HG02610 (cell line): ENCODE measurements at regions not wholly inside any gene's neighbourhood (a gene's known extent, or its start where the extent isn't known, plus 50 kb on each side); places are given as distances from the start of the nearest gene placed in this dataset.
A peak's percentile ranks its signal among the peaks of the same experiment; 100 is the strongest.

ENCODE experiments used
- ATAC-seq: cut with Tn5 transposase; IDR thresholded peaks from one replicate; pipeline ENCODE4 v1.9.1; 2021; ENCODE audit warnings: mild to moderate bottlenecking, moderate library complexity; ENCODE audit not compliant: unreplicated experiment

DNA sequence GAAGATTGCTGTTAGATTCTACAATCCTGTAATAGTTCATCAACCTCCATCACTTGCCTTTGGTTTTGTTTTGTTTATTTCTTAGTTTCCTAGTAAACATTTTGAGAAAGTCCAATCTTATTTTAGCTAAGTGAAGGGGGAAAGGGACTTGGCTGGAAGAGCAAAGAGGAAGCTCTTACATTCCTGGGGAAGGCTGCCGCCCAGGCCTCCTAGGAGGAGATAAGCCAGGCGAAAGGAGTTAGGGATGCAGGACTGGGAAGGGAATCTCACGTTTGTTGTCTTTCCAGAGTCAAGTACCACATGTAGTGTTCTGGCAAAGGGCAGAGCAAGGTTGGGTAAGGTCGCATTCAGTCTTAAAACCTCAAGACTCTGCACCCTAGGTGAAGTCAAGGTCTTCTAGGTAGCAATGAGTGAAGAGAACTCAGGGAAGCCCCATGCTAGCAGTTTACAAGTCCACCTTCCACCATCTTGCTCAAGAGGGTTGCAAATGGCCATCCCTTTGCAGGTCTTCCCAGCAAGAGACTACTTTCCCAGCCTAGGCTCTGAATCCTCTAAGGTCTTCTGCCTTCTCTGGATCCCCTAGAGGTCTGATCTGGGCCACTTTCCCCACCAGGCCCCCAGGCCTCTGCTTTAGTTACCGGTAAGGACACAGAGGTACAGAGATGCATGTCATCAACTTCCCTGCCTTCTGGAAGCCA, 320.7 kb downstream of the CYP26B1 start:
- ATAC-seq = no peak

DNA sequence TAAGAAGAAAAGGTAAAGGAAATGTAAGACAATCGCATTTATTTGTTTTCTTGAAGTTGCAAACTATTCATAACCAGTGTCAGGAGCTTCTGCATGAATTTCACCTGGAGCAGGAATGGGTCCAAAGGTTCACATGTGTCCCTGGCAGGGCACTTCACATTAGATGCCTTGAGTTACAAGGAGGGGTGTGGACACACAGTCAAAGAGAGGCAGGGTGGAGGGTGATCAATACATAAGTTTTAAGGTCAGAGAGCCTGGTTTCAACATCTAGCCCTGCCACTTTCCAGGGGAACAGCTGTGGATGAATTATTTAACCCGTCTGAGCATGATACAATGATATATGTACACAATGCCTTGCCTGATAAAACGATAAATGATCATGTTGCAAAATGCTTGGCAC, 321.4 kb downstream of the CYP26B1 start:
- no peak for ATAC-seq

DNA sequence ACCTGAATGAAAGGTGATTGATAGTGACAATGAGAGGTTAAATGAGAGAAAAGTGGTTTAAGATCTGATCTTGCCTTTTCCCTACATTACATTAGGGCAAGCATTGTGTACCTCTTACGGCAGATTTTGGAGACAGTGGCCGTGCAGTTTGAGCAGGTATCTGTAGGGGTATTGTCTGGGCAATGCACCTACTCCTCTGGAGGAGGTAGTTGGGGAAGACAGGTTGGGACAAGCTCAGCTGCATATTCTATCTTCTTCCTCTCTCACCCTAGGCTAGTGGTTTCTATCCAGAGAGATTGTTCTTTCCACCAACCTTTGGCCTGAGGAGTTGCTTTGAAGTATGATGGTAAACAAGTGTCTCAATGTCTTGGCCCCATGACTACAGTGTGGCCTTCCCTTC, 323.2 kb downstream of the CYP26B1 start:
- ATAC-seq = no peak

DNA sequence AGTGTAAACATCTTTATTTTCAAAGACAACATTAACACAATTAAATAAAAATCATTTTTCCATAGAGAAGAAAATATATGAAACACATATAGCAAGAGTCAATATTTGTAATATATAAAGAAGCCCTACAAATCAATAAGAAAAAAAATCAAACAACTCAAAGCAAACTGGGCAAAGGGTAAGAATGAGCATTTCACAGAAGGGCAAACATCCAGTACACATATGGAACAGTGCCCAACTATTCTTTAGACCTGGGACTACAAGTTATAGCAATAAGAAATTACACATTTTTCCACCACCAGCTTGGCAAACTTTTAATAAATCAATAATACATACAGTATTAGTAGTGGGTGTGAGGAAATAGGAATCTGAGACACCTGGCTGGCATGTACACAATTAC, 324.1 kb downstream of the CYP26B1 start:
- no peak for ATAC-seq

- ATAC-seq = no peak
Observed at GRCh38 chr2:71822463-71822862, 325.2 kb downstream of the CYP26B1 start.

- ATAC-seq = no peak
Observed at GRCh38 chr2:71821856-71822255, 325.8 kb downstream of the CYP26B1 start.

GRCh38 chr2:71816815-71817214, 330.8 kb downstream of the CYP26B1 start:
- ATAC-seq = no peak

DNA sequence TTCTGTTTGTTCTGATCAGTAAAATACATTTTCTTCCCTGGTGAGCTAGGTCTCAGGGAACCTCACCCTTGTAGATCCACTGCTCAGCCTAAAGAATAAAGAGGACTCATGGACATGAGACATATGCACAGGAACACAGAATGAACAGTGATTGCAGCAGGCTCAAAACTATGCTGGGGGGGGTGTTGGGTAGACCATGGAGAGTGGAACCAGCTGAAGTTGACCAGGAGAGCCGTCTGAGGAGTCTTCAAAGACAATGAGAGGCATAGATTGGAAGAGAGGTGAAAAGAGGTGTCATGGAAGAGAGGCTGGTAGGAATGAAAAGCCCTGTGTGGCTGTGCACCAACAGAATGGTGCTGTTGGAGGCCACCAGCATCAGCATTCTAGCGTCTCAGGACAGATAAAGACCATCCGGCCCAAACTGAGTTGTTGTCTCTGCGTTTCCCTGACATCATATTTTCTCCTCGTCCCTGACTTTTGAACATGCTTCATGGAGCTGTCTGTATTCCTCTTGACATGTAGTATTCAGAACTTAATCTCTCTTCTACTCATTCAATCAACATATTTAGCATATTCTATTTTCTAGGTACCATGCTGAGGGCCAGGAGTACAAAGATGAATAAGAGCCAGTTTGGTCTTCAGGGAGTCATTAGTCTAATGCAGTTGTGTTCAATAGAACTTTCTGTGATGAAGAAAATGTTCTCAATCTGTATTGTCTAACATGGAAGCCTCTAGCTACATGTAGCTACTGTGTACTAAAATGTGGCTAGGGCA, 331.8 kb downstream of the CYP26B1 start:
- ATAC-seq = no peak

GRCh38 chr2:71814885-71815284, 332.8 kb downstream of the CYP26B1 start:
- ATAC-seq = no peak

GRCh38 chr2:71813807-71814470, 333.7 kb downstream of the CYP26B1 start:
- no peak for ATAC-seq

GRCh38 chr2:71813315-71813714, 334.3 kb downstream of the CYP26B1 start:
- ATAC-seq = no peak

DNA sequence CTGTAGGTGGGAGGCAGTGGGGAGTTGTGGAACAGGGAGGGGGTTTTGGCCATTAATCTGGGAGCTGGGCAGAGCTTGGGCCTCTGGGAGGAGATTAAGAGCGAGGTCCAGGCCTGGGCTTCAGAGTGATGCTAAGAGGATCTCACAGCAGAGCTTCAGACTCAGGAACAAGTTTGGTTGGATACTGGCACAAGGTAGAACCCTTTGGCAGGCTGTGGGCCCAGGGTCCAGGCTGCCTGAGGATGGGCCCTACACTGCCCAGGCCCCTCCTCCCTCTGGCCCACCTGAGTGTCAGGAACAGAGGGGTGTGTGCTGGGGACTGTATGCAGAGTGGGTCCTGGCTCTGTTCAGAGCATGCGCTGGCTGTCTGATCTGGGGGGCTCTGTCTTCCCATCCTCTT, 334.9 kb downstream of the CYP26B1 start:
- ATAC-seq = no peak

GRCh38 chr2:71811726-71812125, 335.9 kb downstream of the CYP26B1 start:
- no peak for ATAC-seq

DNA sequence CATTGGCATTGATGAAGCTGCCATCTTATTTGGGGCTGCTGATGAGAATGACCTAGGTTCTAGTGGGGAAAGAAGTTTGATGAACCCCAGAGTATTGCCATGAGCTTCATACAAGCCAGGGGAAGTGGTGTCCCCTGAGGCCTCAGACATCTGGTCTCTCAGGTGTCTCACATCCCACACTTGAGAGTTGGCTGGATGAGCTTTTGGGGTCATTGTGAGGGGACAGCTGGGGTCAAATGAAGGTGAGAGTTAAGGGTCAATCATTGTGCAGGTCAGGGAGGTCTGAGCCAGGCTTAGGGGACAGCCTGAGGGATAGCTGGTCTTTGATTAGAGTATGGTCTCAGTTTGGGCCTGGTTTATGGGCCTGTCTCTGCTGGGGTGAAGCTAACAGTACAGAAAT, 336.5 kb downstream of the CYP26B1 start:
- no peak for ATAC-seq

DNA sequence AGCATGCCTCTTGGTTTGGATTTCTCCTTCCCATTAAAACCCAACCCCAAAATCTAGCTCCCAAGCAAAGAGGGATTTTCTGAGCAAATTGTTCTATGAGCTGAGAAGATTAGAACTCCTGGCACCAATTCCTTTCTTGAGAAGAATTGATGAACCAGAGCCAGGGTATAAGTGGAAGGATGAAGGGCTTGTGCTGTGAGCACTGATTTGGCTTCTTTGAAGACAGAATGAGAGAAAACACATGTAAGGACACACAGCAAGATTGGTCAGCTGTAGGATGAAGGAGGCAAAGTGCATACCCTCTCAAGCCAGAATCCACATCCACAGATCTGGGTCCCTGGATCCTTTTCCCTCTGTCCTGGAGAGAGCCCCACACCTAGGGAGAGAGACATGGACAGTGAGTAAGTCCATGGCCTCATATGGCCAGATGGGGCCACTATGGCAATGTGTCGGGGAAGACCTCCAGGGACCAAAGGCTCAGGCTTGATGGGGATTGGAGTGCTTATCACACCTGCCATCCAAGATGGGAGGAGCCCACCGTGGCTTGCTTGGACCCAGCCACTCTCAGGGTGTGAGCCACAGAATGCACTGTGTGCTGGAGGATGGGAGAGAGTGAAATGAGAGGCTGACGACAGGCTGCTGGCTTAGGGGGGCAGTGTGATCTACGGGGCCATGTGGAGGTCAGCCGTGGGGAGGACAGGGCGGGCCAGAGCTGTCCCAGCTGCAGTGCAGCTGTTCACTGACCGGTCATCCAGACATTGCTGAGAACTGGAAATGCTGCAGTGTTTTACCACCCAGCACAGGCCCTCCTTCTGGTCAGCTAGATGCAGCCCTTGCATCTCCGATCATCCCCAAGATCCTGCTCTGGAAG, 339.8 kb downstream of the CYP26B1 start:
- ATAC-seq = no peak

DNA sequence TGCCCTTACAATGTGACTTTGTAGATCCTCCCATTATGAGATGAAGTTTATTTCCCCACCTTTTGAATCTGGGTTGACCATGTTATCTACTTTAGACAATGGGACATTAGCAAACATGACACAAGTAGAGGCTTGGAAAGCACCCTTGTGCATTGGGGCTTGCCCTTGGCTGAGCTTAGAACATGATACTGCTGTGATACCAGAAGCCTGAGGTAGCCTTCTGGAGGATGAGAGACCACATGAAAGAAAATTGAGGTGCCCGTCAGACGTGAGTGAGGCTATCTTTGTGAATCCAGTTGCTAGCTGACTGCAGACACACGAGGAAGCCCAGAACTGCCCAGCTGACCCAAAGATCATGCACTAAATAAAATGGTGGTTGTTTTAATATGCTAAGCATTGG, 341.2 kb downstream of the CYP26B1 start:
- peak; percentile 62 for ATAC-seq

GRCh38 chr2:71804281-71804751, 343.3 kb downstream of the CYP26B1 start:
- ATAC-seq = no peak

DNA sequence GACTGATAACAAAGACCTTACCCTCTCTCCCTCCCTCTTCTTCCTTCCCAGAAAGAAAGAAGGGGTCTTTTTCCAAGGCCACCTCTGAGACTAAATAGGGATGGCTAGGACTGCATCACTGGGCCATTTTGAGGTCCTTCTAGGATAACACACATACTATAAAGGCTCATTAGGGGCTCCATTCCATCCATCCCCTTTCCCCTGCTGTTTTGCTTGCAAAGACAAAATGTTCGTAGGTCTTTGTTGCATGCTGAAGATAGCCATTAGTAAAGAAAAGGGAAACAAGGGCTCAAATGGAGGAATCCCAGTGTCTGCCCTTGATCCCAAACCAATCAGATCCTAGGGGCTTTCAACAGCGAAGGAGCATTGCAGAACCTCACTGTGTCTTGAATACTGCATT, 344.3 kb downstream of the CYP26B1 start:
- no peak for ATAC-seq

- no peak for ATAC-seq
Observed at GRCh38 chr2:71802556-71802955, 345.1 kb downstream of the CYP26B1 start.

GRCh38 chr2:71801969-71802368, 345.7 kb downstream of the CYP26B1 start:
- ATAC-seq = no peak

GRCh38 chr2:71801556-71801955, 346.1 kb downstream of the CYP26B1 start:
- ATAC-seq = no peak
